IMR-90 (cell line): ENCODE measurements at regions not wholly inside any gene's neighbourhood (a gene's known extent, or its start where the extent isn't known, plus 50 kb on each side); places are given as distances from the start of the nearest gene placed in this dataset.

Source experiments
- ATAC-seq: fragments of 200-7000 bp; cut with Tn5 transposase; 2 replicates; pipeline ENCODE4 v1.9.1; 2020; ENCODE audit warnings: low read depth, mild to moderate bottlenecking, moderate library complexity
- BruUV-seq: library from RNA; stranded (reverse); fragments of 400-500 nt; replicated peaks from 2 replicates; lab custom pipeline; 2021; lab: Mats Ljungman, UMichigan
- CTCF ChIA-PET: fragments of 300-600 bp; formaldehyde crosslinking; extraction: SDS; loops from one replicate; lab custom pipeline; 2021; ENCODE audit warnings: antibody characterized with exemption; lab: Yijun Ruan, JAX
- POLR2A ChIA-PET: fragments of 300-600 bp; sonication (Branson Sonifier 250); formaldehyde crosslinking; loops from one replicate; lab custom pipeline; 2022; ENCODE audit warnings: antibody characterized with exemption; ENCODE audit not compliant: unreplicated experiment; lab: Charles Lee
- DNase-seq: peaks from one replicate; pipeline ENCODE4 v3.0.0; 2013
- H2AFZ ChIP-seq: replicated peaks from 2 replicates; pipeline ENCODE3; 2013; ENCODE audit warnings: low read length, mild to moderate bottlenecking; ENCODE audit not compliant: poor library complexity
- H2AK5ac ChIP-seq: 2 replicates; pipeline ENCODE4 v1.6.1; 2013; ENCODE audit warnings: low read depth, low read length, inconsistent platforms
- H2AK9ac ChIP-seq: replicated peaks from 2 replicates; pipeline ENCODE3; 2013; ENCODE audit warnings: mild to moderate bottlenecking, low read depth, low read length, moderate library complexity; ENCODE audit not compliant: poor library complexity
- H2BK120ac ChIP-seq: 2 replicates; pipeline ENCODE4 v1.6.1; 2013; ENCODE audit warnings: low read depth, low read length, inconsistent platforms
- H2BK15ac ChIP-seq: 3 replicates; pipeline ENCODE4 v1.6.1; 2013; ENCODE audit warnings: low read depth, low read length, inconsistent platforms
- H2BK20ac ChIP-seq: 2 replicates; pipeline ENCODE4 v1.6.1; 2013; ENCODE audit warnings: low read depth, mild to moderate bottlenecking, inconsistent platforms, low read length, moderate library complexity
- H2BK5ac ChIP-seq: 2 replicates; pipeline ENCODE4 v1.6.1; 2013; ENCODE audit warnings: mild to moderate bottlenecking, low read depth, low read length, inconsistent platforms; ENCODE audit not compliant: poor library complexity, severe bottlenecking
- H3K14ac ChIP-seq: replicated peaks from 2 replicates; pipeline ENCODE4 v1.6.1; 2013; ENCODE audit warnings: low read depth, low read length, inconsistent platforms
- H3K18ac ChIP-seq: 2 replicates; pipeline ENCODE4 v1.6.1; 2013; ENCODE audit warnings: low read depth, low read length, control low read depth
- H3K23ac ChIP-seq: 2 replicates; pipeline ENCODE4 v1.6.1; 2013; ENCODE audit warnings: low read depth, low read length, inconsistent platforms
- H3K27ac ChIP-seq: 2 replicates; pipeline ENCODE4 v1.5.1; 2013; ENCODE audit warnings: mild to moderate bottlenecking, control low read depth, low read length; ENCODE audit not compliant: insufficient read depth
- H3K27me3 ChIP-seq: 2 replicates; pipeline ENCODE4 v1.6.1; 2013; ENCODE audit warnings: low read length; ENCODE audit not compliant: control insufficient read depth, insufficient read depth
- H3K36me3 ChIP-seq: 2 replicates; pipeline ENCODE4 v1.6.1; 2013; ENCODE audit warnings: low read length, mixed read lengths; ENCODE audit not compliant: control insufficient read depth, insufficient read depth
- H3K4ac ChIP-seq: 2 replicates; pipeline ENCODE4 v1.6.1; 2013; ENCODE audit warnings: low read depth, low read length, inconsistent platforms
- H3K4me1 ChIP-seq: 2 replicates; pipeline ENCODE4 v1.6.1; 2013; ENCODE audit warnings: low read length, mixed read lengths; ENCODE audit not compliant: control insufficient read depth, insufficient read depth
- H3K4me2 ChIP-seq: 2 replicates; pipeline ENCODE4 v1.6.1; 2013; ENCODE audit warnings: low read depth, mild to moderate bottlenecking, control low read depth, low read length, moderate library complexity
- H3K4me3 ChIP-seq: 2 replicates; pipeline ENCODE4 v1.5.1; 2013; ENCODE audit warnings: low read depth, mild to moderate bottlenecking, control low read depth, low read length, moderate library complexity; ENCODE audit not compliant: insufficient read depth
- H3K56ac ChIP-seq: 2 replicates; pipeline ENCODE4 v1.6.1; 2013; ENCODE audit warnings: low read length, inconsistent platforms; ENCODE audit not compliant: insufficient read depth; ENCODE audit errors: extremely low read depth
- H3K79me1 ChIP-seq, 2 experiments: 2 replicates each; pipeline ENCODE4 v1.6.1; 2013; ENCODE audit warnings: low read length in 2 of 2, inconsistent platforms in 1 of 2, low read depth in 1 of 2
- H3K9ac ChIP-seq: 2 replicates; pipeline ENCODE4 v1.6.1; 2013; ENCODE audit warnings: low read depth, low read length, control low read depth
- H3K9me1 ChIP-seq: 2 replicates; pipeline ENCODE4 v1.6.1; 2013; ENCODE audit warnings: low read length, inconsistent platforms; ENCODE audit not compliant: insufficient read depth
- H3K9me3 ChIP-seq: 2 replicates; pipeline ENCODE4 v1.6.1; 2013; ENCODE audit warnings: low read length; ENCODE audit not compliant: control insufficient read depth, insufficient read depth
- H4K20me1 ChIP-seq: 2 replicates; pipeline ENCODE4 v1.6.1; 2013; ENCODE audit warnings: low read length, inconsistent platforms; ENCODE audit not compliant: insufficient read depth
- H4K5ac ChIP-seq: 2 replicates; pipeline ENCODE4 v1.6.1; 2013; ENCODE audit warnings: mild to moderate bottlenecking, low read depth, low read length, control low read depth
- H4K8ac ChIP-seq, 2 experiments: 2 replicates each; pipeline ENCODE4 v1.6.1; 2013; ENCODE audit warnings: low read depth in 2 of 2, low read length in 2 of 2, control low read depth in 1 of 2, inconsistent platforms in 1 of 2
- H4K91ac ChIP-seq: 2 replicates; pipeline ENCODE4 v1.6.1; 2013; ENCODE audit warnings: low read depth, low read length, inconsistent platforms; ENCODE audit not compliant: insufficient read depth
- BHLHE40 ChIP-seq: fragments of 150-350 bp; IDR thresholded peaks from 2 replicates; pipeline ENCODE4 v1.6.1; 2016; ENCODE audit warnings: mild to moderate bottlenecking, low read depth, low read length
- MAFK ChIP-seq: IDR thresholded peaks from 2 replicates; pipeline ENCODE4 v1.6.1; 2012; ENCODE audit warnings: low read depth, low read length, improper control_type of control experiment
- dilution Hi-C: fragments of 300-500 bp; cut with HindIII; formaldehyde crosslinking; loops from one replicate; pipeline ENCODE4 v1.14.3; 2018; ENCODE audit warnings: low sequenced_read_pairs; ENCODE audit not compliant: unreplicated experiment
- in situ Hi-C: fragments of 300-500 bp; cut with MboI; formaldehyde crosslinking; loops from 3 replicates; pipeline ENCODE4 v1.14.3; 2019; ENCODE audit warnings: low sequenced_read_pairs, inconsistent platforms, mixed read lengths
- intact Hi-C: fragments of 100-400 bp; cut with micrococcal nuclease; formaldehyde crosslinking; loops from 2 replicates; pipeline ENCODE4 v1.10.0; 2022

DNA sequence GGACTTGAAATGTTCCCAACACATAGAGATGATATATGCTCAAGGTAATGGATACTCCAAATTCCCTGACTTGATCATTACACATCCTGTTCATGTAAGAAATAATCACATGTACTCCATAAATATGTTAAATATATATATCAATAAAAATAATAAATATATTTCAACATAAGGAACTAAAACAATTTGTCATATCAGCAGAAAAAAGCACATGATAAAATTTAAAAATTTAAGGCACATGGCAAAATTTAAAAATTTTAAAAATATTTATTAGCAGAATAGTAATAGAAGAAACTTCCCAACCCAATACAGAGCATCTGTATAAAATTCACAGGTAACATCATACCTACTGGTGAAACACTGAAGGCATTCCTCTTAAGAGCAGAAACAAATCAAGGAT lies 109.6 kb upstream of the KYNU start:
- Histone ChIP-seq H3K9me1 (no peaks in the 10 kb centered on the region), H3K14ac (no peak overlapping the region), H2AFZ (no peak overlapping the region), H3K4me2 (no peak overlapping the region), H4K8ac (no peak overlapping the region), H3K9ac (no peak overlapping the region), H3K56ac (no peak overlapping the region), H3K27ac (no peak overlapping the region), H2BK120ac (no peak overlapping the region), H2AK5ac (no peak overlapping the region), H4K20me1 (no peaks in the 10 kb centered on the region), H3K36me3 (no peaks in the 10 kb centered on the region), H2BK20ac (no peak overlapping the region), H2BK15ac (no peak overlapping the region), H3K4ac (no peak overlapping the region), H3K27me3 (no peaks in the 10 kb centered on the region), H3K18ac (no peak overlapping the region), H4K91ac (no peak overlapping the region), H3K9me3 (peaks cover 6% of the 10 kb centered on the region), H4K5ac (no peak overlapping the region), H3K4me1 (no peaks in the 10 kb centered on the region), H3K79me1 (no peaks in the 10 kb centered on the region), H2BK5ac (no peak overlapping the region), H3K23ac (no peak overlapping the region), H3K4me3 (no peak overlapping the region), H2AK9ac (no peak overlapping the region)
- ChIA-PET POLR2A (no interaction called here), CTCF (no interaction called here)
- ATAC-seq (no peak), DNase-seq (no peak)
- TF ChIP-seq MAFK (peak; percentile 78), BHLHE40 (no peak)
- BruUV-seq: no TSS peak
- intact Hi-C loops (no loop called here), in situ Hi-C loops (no loop called here), dilution Hi-C loops (no loop called here)
